Activated CD8-positive, alpha-beta memory T cell treated with anti-CD3 and anti-CD28 coated beads, Interleukin-2, amount 10 ng/mL, durations not matched to agents 7 days and 5 days (primary cell): ENCODE measurements at regions not wholly inside any gene's neighbourhood (a gene's known extent, or its start where the extent isn't known, plus 50 kb on each side); places are given as distances from the start of the nearest gene placed in this dataset.

Experiments used
- ATAC-seq: fragments of 150-1000 bp; cut with Tn5 transposase; one replicate; pipeline ENCODE4 v1.10.0; 2021; ENCODE audit warnings: moderate library complexity
- CTCF ChIA-PET: fragments of 350-600 bp; sonication (Branson Sonifier 250); formaldehyde crosslinking; loops from one replicate; lab custom pipeline; 2021; ENCODE audit warnings: antibody characterized with exemption; lab: Charles Lee
- DNase-seq: peaks from one replicate; pipeline ENCODE4 v3.0.0-alpha.2; 2020
- H3K27ac Mint-ChIP-seq: one replicate; pipeline ENCODE4 v1.8.0; 2021; ENCODE audit warnings: mild to moderate bottlenecking, mixed read lengths
- H3K27me3 Mint-ChIP-seq: one replicate; pipeline ENCODE4 v1.8.0; 2021; ENCODE audit warnings: mixed read lengths
- H3K36me3 Mint-ChIP-seq: one replicate; pipeline ENCODE4 v1.8.0; 2021; ENCODE audit warnings: mild to moderate bottlenecking, mixed read lengths
- H3K4me1 Mint-ChIP-seq: one replicate; pipeline ENCODE4 v1.8.0; 2021; ENCODE audit warnings: mixed read lengths
- H3K4me3 Mint-ChIP-seq: one replicate; pipeline ENCODE4 v1.8.0; 2021; ENCODE audit warnings: mild to moderate bottlenecking, moderate library complexity, mixed read lengths
- H3K9me3 Mint-ChIP-seq: one replicate; pipeline ENCODE4 v1.8.0; 2022; ENCODE audit warnings: low read depth, mixed read lengths

DNA sequence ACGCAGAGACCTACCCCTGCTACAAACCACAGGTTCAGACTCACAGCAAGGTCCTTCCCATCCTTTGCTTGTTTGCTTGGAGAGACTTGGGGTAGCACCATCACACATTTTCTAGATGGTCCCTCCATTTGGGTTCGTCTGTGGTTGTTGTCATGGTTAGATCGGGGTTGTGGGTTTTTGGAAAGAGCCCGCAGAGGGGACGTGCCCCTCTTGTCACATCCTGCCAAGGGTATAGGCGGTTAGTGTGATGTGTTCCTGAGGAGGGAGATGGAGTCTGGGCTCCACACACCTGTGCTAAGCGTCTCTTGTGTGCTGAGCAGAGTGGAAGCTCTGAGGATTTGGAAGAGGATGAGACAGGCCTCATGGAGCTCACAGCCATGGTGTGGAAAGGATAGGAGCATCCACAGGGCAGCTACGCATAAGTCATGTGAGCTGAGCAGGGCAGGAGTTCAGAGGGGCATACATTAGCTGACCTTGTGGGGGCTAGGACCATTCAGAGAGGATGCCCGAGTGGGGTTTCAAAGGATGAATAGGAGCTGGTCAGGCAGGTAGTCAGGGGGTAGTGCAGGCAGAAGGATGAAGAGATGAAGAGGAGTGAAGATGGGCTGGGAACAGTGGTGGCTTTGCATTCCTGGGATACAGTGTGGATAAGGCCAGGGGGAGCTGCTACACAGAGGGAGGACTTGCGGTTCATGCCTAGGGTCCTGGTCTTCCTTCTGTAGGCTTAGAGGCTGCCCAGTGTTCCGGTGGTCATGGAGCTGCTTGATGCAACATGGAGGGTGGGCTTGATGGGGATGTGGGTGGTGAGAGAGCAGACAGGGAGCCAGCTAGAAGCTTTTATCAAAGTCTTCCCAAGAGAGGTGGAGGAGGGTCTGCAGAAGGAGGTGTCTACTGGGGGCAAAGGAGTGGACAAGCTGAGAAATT lies 62.9 kb downstream of the ACKR3 start:
- Mint-ChIP-seq H3K36me3 (no peaks in the 10 kb centered on the region), H3K27me3 (no peaks in the 10 kb centered on the region), H3K4me3 (no peak overlapping the region), H3K4me1 (no peaks in the 10 kb centered on the region), H3K27ac (no peak overlapping the region), H3K9me3 (no peaks in the 10 kb centered on the region)
- DNase-seq, result no peak
- ATAC-seq, result no peak
- CTCF ChIA-PET, result no interaction called here

DNA sequence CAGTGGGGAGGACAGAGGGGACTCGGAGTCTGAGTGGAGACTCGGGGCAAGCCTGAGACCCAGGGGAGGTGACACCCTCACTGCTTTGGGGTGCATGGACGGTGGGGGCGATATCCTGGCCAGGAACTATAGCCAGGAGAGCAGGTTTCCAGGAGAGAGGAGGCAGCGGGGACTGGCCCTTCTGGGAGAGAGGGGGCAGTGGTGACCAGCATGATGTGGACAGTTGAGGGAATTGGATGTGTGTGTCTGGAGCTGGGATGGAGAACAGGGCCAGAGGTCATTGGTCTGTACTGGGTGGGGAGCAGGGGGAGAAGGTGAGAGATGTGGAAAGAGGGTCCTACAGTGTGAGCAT lies 63.6 kb downstream of the ACKR3 start:
- Mint-ChIP-seq H3K27ac (no peak overlapping the region), H3K9me3 (no peaks in the 10 kb centered on the region), H3K36me3 (no peaks in the 10 kb centered on the region), H3K27me3 (peaks cover 3% of the 10 kb centered on the region), H3K4me3 (no peak overlapping the region), H3K4me1 (no peaks in the 10 kb centered on the region)
- no peak for ATAC-seq
- no peak for DNase-seq
- CTCF ChIA-PET, result no interaction called here

DNA sequence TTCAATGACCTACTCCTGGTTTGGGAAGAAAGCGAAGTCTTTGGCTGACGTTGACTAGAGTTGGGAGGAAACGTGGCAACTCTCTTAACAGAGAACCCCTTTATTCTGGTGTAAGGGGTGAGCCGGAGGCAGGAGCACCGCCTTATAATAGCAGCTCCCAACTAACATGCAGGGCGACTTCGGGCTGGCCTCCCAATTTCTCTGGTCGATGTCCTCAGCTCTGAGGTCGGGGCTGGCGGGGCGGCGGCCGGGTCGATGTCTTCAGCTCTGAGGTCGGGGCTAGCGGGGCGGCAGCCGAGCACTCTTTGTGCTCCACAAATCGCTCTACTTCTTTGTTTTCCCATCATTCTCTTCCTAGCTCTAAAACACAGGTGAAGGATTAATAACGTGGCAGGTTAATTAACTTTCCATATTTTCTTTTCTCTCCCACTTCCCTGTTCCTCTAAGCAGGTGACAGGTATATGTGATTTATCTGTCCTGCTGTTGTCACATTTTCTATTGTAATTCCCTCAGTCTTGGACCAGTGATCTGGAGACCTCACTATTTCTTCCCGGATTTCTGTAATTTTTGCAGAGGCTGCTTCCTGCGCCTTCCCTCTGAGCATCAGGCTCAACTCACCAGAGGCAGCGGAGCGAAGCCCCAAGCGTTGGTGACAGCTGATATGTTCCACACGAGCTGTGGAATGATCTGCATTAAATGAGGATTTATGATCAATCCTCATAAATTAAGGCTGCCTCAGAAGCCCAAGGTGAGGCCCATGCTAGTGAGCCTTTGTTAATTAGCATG lies 64.3 kb downstream of the ACKR3 start:
- ATAC-seq (no peak), DNase-seq (no peak)
- H3K27me3 Mint-ChIP-seq, result peaks cover 3% of the 10 kb centered on the region
- H3K36me3 Mint-ChIP-seq, result no peaks in the 10 kb centered on the region
- H3K4me1 Mint-ChIP-seq, result no peaks in the 10 kb centered on the region
- H3K27ac Mint-ChIP-seq, result no peak overlapping the region
- H3K4me3 Mint-ChIP-seq, result no peak overlapping the region
- CTCF ChIA-PET, result interaction anchor here (1.1 kb wide), 1 partner anchor 18 kb away, joined by 3 read pairs; no protein-coding TSS in a partner anchor
- H3K9me3 Mint-ChIP-seq, result no peaks in the 10 kb centered on the region

DNA sequence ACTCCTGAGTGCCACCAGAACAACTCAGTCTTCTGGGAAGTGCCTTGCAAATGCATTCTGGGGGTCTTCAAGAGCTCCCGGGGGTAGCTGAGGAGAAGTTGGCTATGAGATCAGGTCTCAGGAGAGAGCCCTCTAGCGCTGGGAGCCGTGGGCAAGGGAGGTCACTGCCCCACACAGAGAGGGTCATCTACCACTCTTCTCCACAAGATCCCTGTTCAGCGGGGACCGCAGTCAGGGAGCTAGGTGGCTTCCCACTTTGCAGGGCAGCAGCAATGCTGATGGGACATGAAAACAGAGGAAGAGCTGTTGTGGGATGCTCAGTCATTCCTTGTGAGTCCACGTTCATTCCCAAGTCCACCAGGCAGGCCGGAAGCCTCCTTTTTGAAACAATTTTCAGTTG lies 66.6 kb downstream of the ACKR3 start:
- DNase-seq (no peak), ATAC-seq (no peak)
- Mint-ChIP-seq H3K27ac (no peak overlapping the region), H3K9me3 (no peaks in the 10 kb centered on the region), H3K4me3 (no peak overlapping the region), H3K27me3 (peaks cover 6% of the 10 kb centered on the region), H3K4me1 (no peaks in the 10 kb centered on the region), H3K36me3 (no peaks in the 10 kb centered on the region)
- CTCF ChIA-PET, result no interaction called here

DNA sequence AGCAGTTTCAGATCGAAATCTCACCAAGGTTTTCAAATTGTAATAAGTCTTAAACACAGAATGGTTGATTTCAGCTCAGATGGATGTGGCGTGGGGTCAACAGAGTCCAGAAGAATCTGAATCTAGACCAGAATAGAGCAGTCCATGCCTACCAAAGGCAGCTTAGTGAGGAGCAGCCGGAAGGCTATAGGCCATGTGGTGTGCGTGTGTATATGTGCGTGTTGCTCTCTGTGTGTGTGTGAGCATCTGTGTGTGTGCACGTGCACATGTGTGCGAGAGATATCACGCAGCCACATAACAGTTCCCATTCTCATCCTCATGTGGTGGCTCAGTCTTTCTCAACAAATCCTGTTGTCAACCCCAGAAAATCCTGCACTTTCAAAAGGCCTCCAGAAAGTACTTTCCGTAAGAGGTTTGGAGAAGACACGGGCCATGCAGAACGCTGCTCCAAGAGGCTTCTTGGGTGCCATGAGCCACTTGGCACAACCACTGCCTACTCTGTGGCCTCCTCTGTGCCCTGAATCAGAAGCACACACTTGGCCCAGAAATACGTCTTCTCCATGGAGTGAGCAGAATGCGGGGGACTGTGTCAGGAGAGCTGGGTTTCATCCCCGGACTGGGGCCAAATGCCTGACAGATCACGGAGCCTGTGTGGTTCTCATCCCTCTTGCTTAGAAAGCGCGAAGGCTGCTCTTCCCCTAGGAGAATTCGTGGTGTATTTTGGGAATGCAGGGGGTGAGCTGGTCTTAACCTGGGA lies 67.3 kb downstream of the ACKR3 start:
- ATAC-seq, result no peak
- Mint-ChIP-seq H3K36me3 (no peaks in the 10 kb centered on the region), H3K9me3 (no peaks in the 10 kb centered on the region), H3K27ac (no peak overlapping the region), H3K4me1 (no peaks in the 10 kb centered on the region), H3K4me3 (no peak overlapping the region), H3K27me3 (peaks cover 6% of the 10 kb centered on the region)
- CTCF ChIA-PET, result no interaction called here
- no peak for DNase-seq

DNA sequence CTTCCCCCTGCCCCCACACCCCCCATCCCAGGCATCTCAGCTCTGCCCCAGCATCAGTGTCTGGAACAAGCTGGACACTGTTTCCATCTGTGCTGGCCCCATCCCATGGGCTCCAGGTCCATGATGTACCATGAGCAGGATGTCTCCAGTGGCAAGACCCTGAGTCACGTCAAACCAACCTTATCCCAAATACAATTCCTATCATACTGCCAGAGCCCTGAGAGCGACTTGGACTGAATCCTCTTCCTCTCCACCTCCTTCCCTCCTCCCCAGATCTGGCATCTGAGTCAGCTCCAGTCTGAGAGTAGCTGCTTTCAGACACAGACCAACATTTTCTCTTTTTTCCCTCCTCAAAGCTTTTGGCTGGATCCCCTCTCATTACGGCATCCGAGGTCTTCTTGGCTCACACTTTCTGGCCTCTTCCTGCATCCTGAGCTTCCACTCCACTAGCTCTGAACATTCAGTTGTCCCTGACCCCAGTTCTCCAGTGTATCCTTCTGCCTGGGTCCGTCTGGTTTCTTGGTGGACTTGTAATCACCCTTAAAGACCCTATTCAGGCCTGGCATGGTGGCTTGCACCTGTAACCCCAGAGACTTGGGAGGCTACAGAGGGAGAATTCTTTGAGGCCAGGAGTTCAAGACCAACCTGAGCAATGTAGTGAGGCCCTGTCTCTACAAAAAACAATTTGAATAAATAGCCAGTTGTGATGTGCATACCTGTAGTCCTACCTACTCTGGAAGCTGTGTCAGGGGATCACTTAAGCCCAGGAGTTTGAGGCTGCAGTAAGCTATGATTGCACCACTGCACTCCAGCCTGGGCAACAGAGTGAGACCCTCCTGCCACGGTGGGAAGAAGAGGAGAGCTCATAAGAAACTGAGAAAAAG lies 68.3 kb downstream of the ACKR3 start:
- H3K9me3 Mint-ChIP-seq, result no peaks in the 10 kb centered on the region

DNA sequence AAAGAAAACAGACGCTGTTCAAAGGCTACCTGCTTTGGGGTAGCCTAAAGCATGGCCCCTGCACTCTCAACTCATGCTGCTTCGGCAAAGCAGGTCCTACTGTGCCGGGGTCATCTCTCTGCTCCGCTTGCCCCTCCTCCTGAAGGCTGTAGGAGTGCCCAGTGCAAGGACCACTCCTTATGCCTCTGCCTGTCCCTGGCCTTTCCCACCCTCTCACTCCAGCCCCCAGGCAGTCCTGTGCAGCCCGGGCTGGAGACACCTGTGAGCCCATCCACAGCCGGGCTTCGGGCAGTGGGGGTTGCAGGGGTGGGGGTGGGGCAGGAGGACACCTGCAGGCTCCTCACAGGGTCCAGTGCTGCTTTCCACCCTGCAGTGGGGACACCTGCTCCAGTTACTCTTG lies 69.1 kb downstream of the ACKR3 start:
- ATAC-seq (no peak), DNase-seq (no peak)
- Mint-ChIP-seq H3K4me3 (no peak overlapping the region), H3K27ac (no peak overlapping the region), H3K9me3 (no peaks in the 10 kb centered on the region), H3K27me3 (peaks cover 9% of the 10 kb centered on the region), H3K36me3 (no peaks in the 10 kb centered on the region), H3K4me1 (no peaks in the 10 kb centered on the region)
- CTCF ChIA-PET, result no interaction called here

More for the DNA sequence above, 68.3 kb downstream of the ACKR3 start:
- Mint-ChIP-seq H3K4me3 (no peak overlapping the region), H3K36me3 (no peaks in the 10 kb centered on the region), H3K4me1 (no peaks in the 10 kb centered on the region), H3K27ac (no peak overlapping the region), H3K27me3 (peaks cover 6% of the 10 kb centered on the region)
- DNase-seq, result no peak
- CTCF ChIA-PET, result no interaction called here
- ATAC-seq, result no peak

DNA sequence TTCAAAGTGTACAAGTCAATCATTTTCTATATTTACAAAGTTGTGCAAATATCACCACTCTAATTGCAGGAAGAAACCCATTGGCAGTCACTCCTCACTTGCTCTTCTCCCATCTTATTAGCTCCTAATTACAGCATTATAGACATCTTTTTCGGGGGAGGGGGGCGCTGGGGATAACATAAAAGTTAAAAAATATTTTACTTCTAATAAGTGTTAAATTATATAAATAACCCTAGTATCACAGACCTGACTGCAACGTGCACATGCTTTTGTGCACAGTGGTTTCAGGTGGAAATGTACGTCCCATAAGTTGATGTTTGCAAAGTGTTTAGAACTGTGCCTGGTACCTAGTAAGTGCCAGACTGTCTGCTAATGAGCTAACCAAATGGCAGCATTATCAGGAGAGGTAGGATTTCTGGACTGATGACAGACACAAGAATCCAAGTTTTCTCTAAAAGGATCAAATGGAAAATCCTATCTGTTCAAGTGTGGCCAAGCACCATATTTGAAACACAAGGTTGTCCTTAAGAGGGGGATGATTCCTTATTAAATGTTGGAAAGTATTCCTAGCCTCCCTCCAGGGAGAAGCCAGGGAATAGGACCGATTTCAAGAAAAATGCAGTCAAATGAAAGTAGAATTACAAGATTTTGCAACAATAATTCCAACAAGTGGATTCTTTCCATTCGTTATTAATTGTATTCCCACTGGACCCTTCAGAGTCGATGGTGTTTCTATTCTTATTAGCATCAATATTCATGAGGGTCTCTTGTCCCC lies 70.0 kb downstream of the ACKR3 start:
- Mint-ChIP-seq H3K36me3 (no peaks in the 10 kb centered on the region), H3K27ac (no peak overlapping the region), H3K27me3 (peaks cover 17% of the 10 kb centered on the region), H3K9me3 (no peaks in the 10 kb centered on the region), H3K4me3 (no peak overlapping the region), H3K4me1 (no peaks in the 10 kb centered on the region)
- CTCF ChIA-PET, result no interaction called here
- ATAC-seq (no peak), DNase-seq (no peak)

DNA sequence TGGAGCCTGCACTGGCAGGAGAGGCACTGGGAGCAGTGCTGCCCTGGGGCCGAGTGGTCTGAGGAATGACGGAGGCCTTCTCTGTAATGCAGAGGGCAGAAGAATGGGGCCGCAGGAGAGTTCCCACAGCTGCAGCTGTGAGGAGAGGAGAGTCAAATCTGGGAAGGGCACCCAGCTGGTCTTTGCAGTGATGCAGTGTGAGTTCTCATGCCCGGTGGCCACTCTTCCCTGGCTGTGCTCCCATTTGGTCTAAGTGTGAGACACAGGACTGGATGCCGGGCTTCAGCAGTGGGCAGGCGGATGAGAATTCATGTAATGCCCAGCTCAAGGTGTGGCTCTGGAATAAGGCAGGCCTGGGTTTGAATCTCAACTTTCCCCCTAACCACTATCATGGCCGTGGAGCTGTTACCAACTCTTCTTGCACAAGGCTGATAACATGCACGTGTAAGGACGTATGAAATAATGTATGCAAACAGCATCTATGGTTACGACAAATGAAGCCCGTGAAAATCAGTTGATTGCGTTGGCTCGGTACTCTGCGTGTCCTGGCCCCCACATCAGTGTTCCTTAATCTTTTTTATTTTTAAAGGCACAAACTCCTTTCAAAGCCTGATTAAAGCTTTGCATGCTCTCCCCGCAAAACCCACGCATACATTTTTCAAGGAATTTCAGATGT lies 71.6 kb downstream of the ACKR3 start:
- CTCF ChIA-PET, result no interaction called here
- H3K9me3 Mint-ChIP-seq, result no peaks in the 10 kb centered on the region
- no peak overlapping the region for H3K4me3 Mint-ChIP-seq
- peaks cover 18% of the 10 kb centered on the region for H3K27me3 Mint-ChIP-seq
- ATAC-seq (no peak), DNase-seq (no peak)
- H3K36me3 Mint-ChIP-seq, result no peaks in the 10 kb centered on the region
- H3K4me1 Mint-ChIP-seq, result no peaks in the 10 kb centered on the region
- no peak overlapping the region for H3K27ac Mint-ChIP-seq

DNA sequence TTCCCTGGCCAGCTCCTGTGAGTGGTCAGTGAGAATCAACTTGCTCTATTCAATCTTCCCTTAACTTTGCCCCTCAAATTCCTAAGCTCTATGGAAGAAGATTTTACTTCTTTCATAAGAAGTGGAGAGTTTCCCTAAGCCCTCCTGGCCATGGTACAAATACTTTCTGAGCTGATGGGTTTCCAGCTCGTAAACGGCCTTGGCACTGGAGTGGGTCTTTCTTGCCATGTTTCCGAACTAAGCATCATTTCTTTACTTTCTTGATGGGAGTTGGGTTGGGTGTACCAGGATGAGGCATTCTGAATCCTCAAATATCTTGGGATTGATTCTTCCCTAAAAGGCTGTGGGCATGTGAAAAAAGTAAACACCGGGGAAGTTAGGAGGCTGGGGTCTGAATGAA lies 72.5 kb downstream of the ACKR3 start:
- ATAC-seq (no peak), DNase-seq (no peak)
- no peaks in the 10 kb centered on the region for H3K9me3 Mint-ChIP-seq

DNA sequence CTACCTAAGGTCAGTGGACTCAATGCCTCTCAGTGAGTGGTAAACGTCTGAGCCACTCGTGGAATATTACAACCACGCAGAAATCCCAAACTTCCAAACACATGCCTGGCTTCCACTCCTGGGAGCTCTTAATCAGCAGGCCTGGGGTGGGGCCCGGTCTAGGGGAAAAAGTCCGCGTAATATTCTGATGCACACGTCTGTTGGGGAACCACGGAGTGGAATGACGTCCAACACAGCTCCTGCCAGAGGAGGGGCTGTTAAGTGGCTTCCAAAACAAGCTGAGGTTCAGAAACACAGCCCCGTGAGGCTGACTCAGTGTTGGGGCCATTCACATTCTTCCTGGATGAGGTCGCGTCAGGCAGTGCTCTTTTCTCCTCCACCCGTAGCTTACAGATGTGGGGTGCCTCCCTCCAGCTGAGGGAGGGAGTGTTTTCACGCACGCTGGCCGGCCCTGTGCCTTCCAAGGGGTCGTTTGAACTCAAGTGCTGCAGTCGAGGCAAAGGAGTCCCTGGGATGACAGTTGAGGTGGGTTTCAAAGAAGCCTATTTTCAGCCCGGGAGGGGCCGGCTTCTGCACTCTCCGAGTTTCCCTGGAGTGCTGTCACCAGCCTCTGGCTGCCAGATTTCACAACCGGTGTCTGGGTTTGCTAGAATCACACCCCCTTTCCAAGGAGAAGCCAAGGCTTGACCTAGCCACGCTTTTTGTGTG lies 73.1 kb downstream of the ACKR3 start:
- ATAC-seq, result no peak
- Mint-ChIP-seq H3K36me3 (no peaks in the 10 kb centered on the region), H3K9me3 (no peaks in the 10 kb centered on the region), H3K4me3 (no peak overlapping the region), H3K27me3 (peaks cover 17% of the 10 kb centered on the region), H3K4me1 (no peaks in the 10 kb centered on the region), H3K27ac (no peak overlapping the region)
- CTCF ChIA-PET, result no interaction called here
- DNase-seq, result no peak

More for the DNA sequence above, 72.5 kb downstream of the ACKR3 start:
- H3K36me3 Mint-ChIP-seq, result no peaks in the 10 kb centered on the region
- H3K4me3 Mint-ChIP-seq, result no peak overlapping the region
- CTCF ChIA-PET, result no interaction called here
- H3K27ac Mint-ChIP-seq, result no peak overlapping the region
- no peaks in the 10 kb centered on the region for H3K4me1 Mint-ChIP-seq
- peaks cover 18% of the 10 kb centered on the region for H3K27me3 Mint-ChIP-seq
